HK-2 (cell line): ENCODE measurements at regions not wholly inside any gene's neighbourhood (a gene's known extent, or its start where the extent isn't known, plus 50 kb on each side); places are given as distances from the start of the nearest gene placed in this dataset.

ENCODE experiments used
- DNase-seq: peaks from one replicate; pipeline ENCODE4 v3.0.0-alpha.2; 2018; ENCODE audit not compliant: unreplicated experiment

GRCh38 chr13:107117327-107118012 is 549.5 kb upstream of the ARGLU1 start:
- DNase-seq = no peak

GRCh38 chr13:107113387-107113786 is 545.5 kb upstream of the ARGLU1 start:
- no peak for DNase-seq

GRCh38 chr13:107111248-107111647 is 543.3 kb upstream of the ARGLU1 start:
- DNase-seq = no peak

GRCh38 chr13:107104631-107105030 is 536.7 kb upstream of the ARGLU1 start:
- DNase-seq = no peak

- DNase-seq = no peak
Observed at GRCh38 chr13:107102676-107103075, 534.7 kb upstream of the ARGLU1 start.

GRCh38 chr13:107099661-107100060 is 531.7 kb upstream of the ARGLU1 start:
- DNase-seq = peak; percentile 13

GRCh38 chr13:107097916-107098315 is 530.0 kb upstream of the ARGLU1 start:
- DNase-seq = no peak

GRCh38 chr13:107095876-107096275 is 527.9 kb upstream of the ARGLU1 start:
- DNase-seq = no peak

GRCh38 chr13:107091861-107092260 is 523.9 kb upstream of the ARGLU1 start:
- DNase-seq = no peak

- DNase-seq = no peak
Observed at GRCh38 chr13:107091428-107091827, 523.5 kb upstream of the ARGLU1 start.

- DNase-seq = no peak
Observed at GRCh38 chr13:107088061-107088460, 520.1 kb upstream of the ARGLU1 start.

- DNase-seq = no peak
Observed at GRCh38 chr13:107079423-107080049, 511.6 kb upstream of the ARGLU1 start.

- no peak for DNase-seq
Observed at GRCh38 chr13:107078229-107078765, 510.4 kb upstream of the ARGLU1 start.

GRCh38 chr13:107076801-107077200 is 508.9 kb upstream of the ARGLU1 start:
- no peak for DNase-seq

GRCh38 chr13:107075576-107075975 is 507.6 kb upstream of the ARGLU1 start:
- DNase-seq = no peak

- no peak for DNase-seq
Observed at GRCh38 chr13:107070792-107071191, 502.9 kb upstream of the ARGLU1 start.

GRCh38 chr13:107069108-107069776 is 501.3 kb upstream of the ARGLU1 start:
- no peak for DNase-seq

- DNase-seq = no peak
Observed at GRCh38 chr13:107067381-107067780, 499.4 kb upstream of the ARGLU1 start.

- no peak for DNase-seq
Observed at GRCh38 chr13:107066355-107066754, 498.4 kb upstream of the ARGLU1 start.

GRCh38 chr13:107065036-107065435 is 497.1 kb upstream of the ARGLU1 start:
- no peak for DNase-seq

- DNase-seq = no peak
Observed at GRCh38 chr13:107057028-107057631, 489.2 kb upstream of the ARGLU1 start.
